GM23338 (cell line): ENCODE measurements at regions not wholly inside any gene's neighbourhood (a gene's known extent, or its start where the extent isn't known, plus 50 kb on each side); places are given as distances from the start of the nearest gene placed in this dataset.

Source experiments
- ATAC-seq: fragments of 200-7000 bp; cut with Tn5 transposase; 3 replicates; pipeline ENCODE4 v1.9.1; 2020
- DNase-seq: peaks from one replicate; pipeline ENCODE4 v3.0.0-alpha.2; 2015; ENCODE audit warnings: low spot score
- H2AFZ ChIP-seq: fragments of 200-600 bp; sonication (generic); 2 replicates; pipeline ENCODE4 v1.8.0; 2016; ENCODE audit warnings: antibody characterized with exemption, mild to moderate bottlenecking, moderate library complexity
- H3F3A ChIP-seq: fragments of 200-600 bp; sonication (generic); replicated peaks from 2 replicates; pipeline ENCODE4 v1.8.0; 2017; ENCODE audit warnings: antibody characterized with exemption, mixed run types, low read depth
- H3K27ac ChIP-seq: fragments of 200-600 bp; sonication (generic); 2 replicates; pipeline ENCODE4 v1.6.1; 2016; ENCODE audit warnings: low read depth
- H3K27me3 ChIP-seq: fragments of 200-600 bp; sonication (generic); 2 replicates; pipeline ENCODE4 v1.8.0; 2016; ENCODE audit warnings: mild to moderate bottlenecking, mixed run types, moderate library complexity; ENCODE audit not compliant: insufficient read depth
- H3K36me3 ChIP-seq: fragments of 200-600 bp; sonication (generic); 2 replicates; pipeline ENCODE4 v1.8.0; 2016; ENCODE audit warnings: mild to moderate bottlenecking; ENCODE audit not compliant: insufficient read depth
- H3K4me1 ChIP-seq: fragments of 200-600 bp; sonication (generic); 2 replicates; pipeline ENCODE4 v1.8.0; 2016; ENCODE audit warnings: mild to moderate bottlenecking, moderate library complexity; ENCODE audit not compliant: insufficient read depth
- H3K4me2 ChIP-seq: fragments of 200-600 bp; sonication (generic); 2 replicates; pipeline ENCODE4 v1.7.1; 2017; ENCODE audit warnings: mixed run types
- H3K4me3 ChIP-seq: fragments of 200-600 bp; sonication (generic); 2 replicates; pipeline ENCODE4 v1.6.1; 2016; ENCODE audit warnings: mixed run types
- H3K79me2 ChIP-seq: fragments of 200-600 bp; sonication (generic); replicated peaks from 2 replicates; pipeline ENCODE4 v1.8.0; 2017; ENCODE audit warnings: mild to moderate bottlenecking; ENCODE audit not compliant: insufficient read depth
- H3K9me2 ChIP-seq: fragments of 200-600 bp; sonication (generic); 2 replicates; pipeline ENCODE4 v1.8.0; 2017; ENCODE audit not compliant: insufficient read depth
- H4K20me1 ChIP-seq: fragments of 200-600 bp; sonication (generic); replicated peaks from 2 replicates; pipeline ENCODE4 v1.8.0; 2017; ENCODE audit warnings: mild to moderate bottlenecking; ENCODE audit not compliant: insufficient read depth
- H3K27ac Mint-ChIP-seq: 2 replicates; pipeline ENCODE4 v1.8.0; 2020; ENCODE audit warnings: inconsistent platforms, mild to moderate bottlenecking, moderate library complexity, mixed read lengths
- H3K27me3 Mint-ChIP-seq: 3 replicates; pipeline ENCODE4 v1.8.0; 2022; ENCODE audit warnings: low read depth, mild to moderate bottlenecking, moderate library complexity, mixed read lengths, inconsistent platforms; ENCODE audit not compliant: insufficient read depth, poor library complexity
- H3K36me3 Mint-ChIP-seq: 3 replicates; pipeline ENCODE4 v1.8.0; 2021; ENCODE audit warnings: low read depth, mild to moderate bottlenecking, inconsistent platforms, moderate library complexity, mixed read lengths
- H3K4me1 Mint-ChIP-seq: 3 replicates; pipeline ENCODE4 v1.8.0; 2020; ENCODE audit warnings: mild to moderate bottlenecking, inconsistent platforms, mixed read lengths
- H3K4me3 Mint-ChIP-seq: 3 replicates; pipeline ENCODE4 v1.8.0; 2021; ENCODE audit warnings: moderate library complexity, mild to moderate bottlenecking, inconsistent platforms, mixed read lengths
- H3K9me3 Mint-ChIP-seq: 3 replicates; pipeline ENCODE4 v1.8.0; 2020; ENCODE audit warnings: moderate library complexity, mild to moderate bottlenecking, inconsistent platforms, mixed read lengths
- CREB1 ChIP-seq: fragments of 250-450 bp; sonication (Bioruptor Pico); IDR thresholded peaks from 2 replicates; pipeline ENCODE4 v1.5.0; 2020; ENCODE audit warnings: low read depth, mild to moderate bottlenecking, moderate library complexity
- CTCF ChIP-seq, 2 experiments: fragments of 200-600 bp in 1 of 2; sonication (generic) in 1 of 2; conservative IDR thresholded peaks; 2 replicates each; pipeline versions ENCODE4 v1.5.1 to v1.6.1; 2016 to 2017; ENCODE audit warnings: antibody characterized with exemption in 2 of 2, low read depth in 2 of 2, mild to moderate bottlenecking in 2 of 2, moderate library complexity in 1 of 2
- ETS1 ChIP-seq: IDR thresholded peaks from 2 replicates; pipeline ENCODE4 v1.6.1; 2016; ENCODE audit warnings: antibody characterized with exemption
- JUNB ChIP-seq: IDR thresholded peaks from one replicate; pipeline ENCODE4 v1.6.1; 2016; ENCODE audit warnings: antibody characterized with exemption; ENCODE audit not compliant: unreplicated experiment
- POLR2AphosphoS5 ChIP-seq: IDR thresholded peaks from 2 replicates; pipeline ENCODE4 v1.6.1; 2016; ENCODE audit warnings: antibody characterized with exemption, low read depth
- REST ChIP-seq: IDR thresholded peaks from one replicate; pipeline ENCODE4 v1.6.1; 2018; ENCODE audit warnings: antibody characterized with exemption; ENCODE audit not compliant: unreplicated experiment
- ZNF114 ChIP-seq: fragments of 250-450 bp; sonication (Bioruptor Pico); IDR thresholded peaks from 2 replicates; pipeline ENCODE4 v1.5.0; 2020; ENCODE audit warnings: mild to moderate bottlenecking, moderate library complexity
- TF ChIP-seq, protein P1 (sequence below): fragments of 250-450 bp; sonication (Bioruptor Pico); IDR thresholded peaks from 2 replicates; pipeline ENCODE4 v1.5.0; 2020; ENCODE audit warnings: mild to moderate bottlenecking, moderate library complexity

DNA sequence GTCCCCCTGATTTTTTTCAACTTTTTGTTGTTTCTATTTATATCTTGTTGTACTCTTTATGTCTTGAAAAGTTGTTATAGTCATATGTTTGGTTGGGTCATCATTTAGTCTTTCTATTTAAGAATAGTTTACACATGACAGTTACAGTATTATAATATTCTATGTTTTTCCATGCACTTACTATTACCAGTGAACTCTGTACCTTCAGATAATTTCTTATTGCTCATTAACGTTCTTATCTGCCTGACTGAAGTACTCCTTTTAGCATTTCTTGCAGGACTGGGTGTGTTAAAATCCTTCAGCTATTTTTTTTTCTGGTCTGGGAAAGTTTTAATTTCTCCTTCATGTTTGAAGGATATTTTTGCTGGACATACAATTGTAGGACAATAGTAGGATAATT is 157.7 kb upstream of the DIPK2B start (continued):
- no peak for TF ChIP-seq JUNB

- ATAC-seq (no peak), DNase-seq (no peak)
- no peaks in the 10 kb centered on the region for H3K27me3 Mint-ChIP-seq
- H3K36me3 ChIP-seq: no peaks in the 10 kb centered on the region
- no peak for TF ChIP-seq CTCF (conservative IDR thresholded peaks at IDR 0.05; ENCODE audit: low read depth in 2 of 2)
- no peak for TF ChIP-seq ETS1
- TF ChIP-seq CREB1: no peak
- no peak for TF ChIP-seq POLR2AphosphoS5
- TF ChIP-seq REST: no peak
- TF ChIP-seq, protein P1, sequence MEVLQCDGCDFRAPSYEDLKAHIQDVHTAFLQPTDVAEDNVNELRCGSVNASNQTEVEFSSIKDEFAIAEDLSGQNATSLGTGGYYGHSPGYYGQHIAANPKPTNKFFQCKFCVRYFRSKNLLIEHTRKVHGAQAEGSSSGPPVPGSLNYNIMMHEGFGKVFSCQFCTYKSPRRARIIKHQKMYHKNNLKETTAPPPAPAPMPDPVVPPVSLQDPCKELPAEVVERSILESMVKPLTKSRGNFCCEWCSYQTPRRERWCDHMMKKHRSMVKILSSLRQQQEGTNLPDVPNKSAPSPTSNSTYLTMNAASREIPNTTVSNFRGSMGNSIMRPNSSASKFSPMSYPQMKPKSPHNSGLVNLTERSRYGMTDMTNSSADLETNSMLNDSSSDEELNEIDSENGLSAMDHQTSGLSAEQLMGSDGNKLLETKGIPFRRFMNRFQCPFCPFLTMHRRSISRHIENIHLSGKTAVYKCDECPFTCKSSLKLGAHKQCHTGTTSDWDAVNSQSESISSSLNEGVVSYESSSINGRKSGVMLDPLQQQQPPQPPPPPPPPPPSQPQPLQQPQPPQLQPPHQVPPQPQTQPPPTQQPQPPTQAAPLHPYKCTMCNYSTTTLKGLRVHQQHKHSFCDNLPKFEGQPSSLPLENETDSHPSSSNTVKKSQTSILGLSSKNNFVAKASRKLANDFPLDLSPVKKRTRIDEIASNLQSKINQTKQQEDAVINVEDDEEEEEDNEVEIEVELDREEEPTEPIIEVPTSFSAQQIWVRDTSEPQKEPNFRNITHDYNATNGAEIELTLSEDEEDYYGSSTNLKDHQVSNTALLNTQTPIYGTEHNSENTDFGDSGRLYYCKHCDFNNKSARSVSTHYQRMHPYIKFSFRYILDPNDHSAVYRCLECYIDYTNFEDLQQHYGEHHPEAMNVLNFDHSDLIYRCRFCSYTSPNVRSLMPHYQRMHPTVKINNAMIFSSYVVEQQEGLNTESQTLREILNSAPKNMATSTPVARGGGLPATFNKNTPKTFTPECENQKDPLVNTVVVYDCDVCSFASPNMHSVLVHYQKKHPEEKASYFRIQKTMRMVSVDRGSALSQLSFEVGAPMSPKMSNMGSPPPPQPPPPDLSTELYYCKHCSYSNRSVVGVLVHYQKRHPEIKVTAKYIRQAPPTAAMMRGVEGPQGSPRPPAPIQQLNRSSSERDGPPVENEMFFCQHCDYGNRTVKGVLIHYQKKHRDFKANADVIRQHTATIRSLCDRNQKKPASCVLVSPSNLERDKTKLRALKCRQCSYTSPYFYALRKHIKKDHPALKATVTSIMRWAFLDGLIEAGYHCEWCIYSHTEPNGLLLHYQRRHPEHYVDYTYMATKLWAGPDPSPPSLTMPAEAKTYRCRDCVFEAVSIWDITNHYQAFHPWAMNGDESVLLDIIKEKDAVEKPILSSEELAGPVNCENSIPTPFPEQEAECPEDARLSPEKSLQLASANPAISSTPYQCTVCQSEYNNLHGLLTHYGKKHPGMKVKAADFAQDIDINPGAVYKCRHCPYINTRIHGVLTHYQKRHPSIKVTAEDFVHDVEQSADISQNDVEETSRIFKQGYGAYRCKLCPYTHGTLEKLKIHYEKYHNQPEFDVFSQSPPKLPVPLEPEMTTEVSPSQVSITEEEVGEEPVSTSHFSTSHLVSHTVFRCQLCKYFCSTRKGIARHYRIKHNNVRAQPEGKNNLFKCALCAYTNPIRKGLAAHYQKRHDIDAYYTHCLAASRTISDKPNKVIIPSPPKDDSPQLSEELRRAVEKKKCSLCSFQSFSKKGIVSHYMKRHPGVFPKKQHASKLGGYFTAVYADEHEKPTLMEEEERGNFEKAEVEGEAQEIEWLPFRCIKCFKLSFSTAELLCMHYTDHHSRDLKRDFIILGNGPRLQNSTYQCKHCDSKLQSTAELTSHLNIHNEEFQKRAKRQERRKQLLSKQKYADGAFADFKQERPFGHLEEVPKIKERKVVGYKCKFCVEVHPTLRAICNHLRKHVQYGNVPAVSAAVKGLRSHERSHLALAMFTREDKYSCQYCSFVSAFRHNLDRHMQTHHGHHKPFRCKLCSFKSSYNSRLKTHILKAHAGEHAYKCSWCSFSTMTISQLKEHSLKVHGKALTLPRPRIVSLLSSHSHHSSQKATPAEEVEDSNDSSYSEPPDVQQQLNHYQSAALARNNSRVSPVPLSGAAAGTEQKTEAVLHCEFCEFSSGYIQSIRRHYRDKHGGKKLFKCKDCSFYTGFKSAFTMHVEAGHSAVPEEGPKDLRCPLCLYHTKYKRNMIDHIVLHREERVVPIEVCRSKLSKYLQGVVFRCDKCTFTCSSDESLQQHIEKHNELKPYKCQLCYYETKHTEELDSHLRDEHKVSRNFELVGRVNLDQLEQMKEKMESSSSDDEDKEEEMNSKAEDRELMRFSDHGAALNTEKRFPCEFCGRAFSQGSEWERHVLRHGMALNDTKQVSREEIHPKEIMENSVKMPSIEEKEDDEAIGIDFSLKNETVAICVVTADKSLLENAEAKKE: no peak
- no peak for TF ChIP-seq ZNF114
- H3K9me3 Mint-ChIP-seq: peaks cover 13% of the 10 kb centered on the region; the same call in 2 of the 3 replicates
- H3K27ac Mint-ChIP-seq: no peak overlapping the region
- H3F3A ChIP-seq: no peaks in the 10 kb centered on the region
- peaks cover 10% of the 10 kb centered on the region; the same call in 2 of the 3 replicates for H3K36me3 Mint-ChIP-seq
- H3K79me2 ChIP-seq: no peaks in the 10 kb centered on the region
- no peaks in the 10 kb centered on the region for H3K9me2 ChIP-seq
- H3K27ac ChIP-seq: no peak overlapping the region
- no peak overlapping the region for H3K4me3 ChIP-seq
- H4K20me1 ChIP-seq: no peaks in the 10 kb centered on the region
- no peak overlapping the region for H3K4me3 Mint-ChIP-seq
- H3K4me2 ChIP-seq: no peak overlapping the region
- no peak overlapping the region for H2AFZ ChIP-seq
- no peaks in the 10 kb centered on the region for H3K4me1 Mint-ChIP-seq
- no peaks in the 10 kb centered on the region for H3K4me1 ChIP-seq
- H3K27me3 ChIP-seq: no peaks in the 10 kb centered on the region
These were observed 152.8 kb upstream of the DIPK2B start for GRCh38 chrX:45353456-45353855.
